ENCODE measurements at regions not wholly inside any gene's neighbourhood (a gene's known extent, or its start where the extent isn't known, plus 50 kb on each side); places are given as distances from the start of the nearest gene placed in this dataset.
A peak's percentile ranks its signal among the peaks of the same experiment; 100 is the strongest.

GRCh38 chr14:35220920-35221319, 71.3 kb upstream of the PSMA6 start:
- BruUV-seq (replicated peaks), result no TSS peak
- H3K27ac ChIP-seq (ENCODE audit: control insufficient read depth, insufficient read depth), result no peak overlapping the region
- POLR2A ChIA-PET, result interaction anchor here (1.4 kb wide), 1 partner anchor 184 kb away, joined by 3 read pairs; the partner anchor contains the start of gene NFKBIA
- no peak for DNase-seq (ENCODE audit: low read depth, low spot score)
- no peak overlapping the region for H3K4me3 ChIP-seq
- no peaks in the 10 kb centered on the region for H3K27me3 ChIP-seq (replicated peaks in 1 of 2; ENCODE audit: control insufficient read depth in 2 of 2, insufficient read depth in 2 of 2, low read length in 1 of 2)
- H3K9me3 ChIP-seq (replicated peaks; ENCODE audit: control insufficient read depth, insufficient read depth, low read length), result no peaks in the 10 kb centered on the region
- H3K4me2 ChIP-seq (ENCODE audit: control insufficient read depth, insufficient read depth), result no peak overlapping the region
- 100% methylated on average over 1 of the region's 1 CpG for WGBS (ENCODE audit: insufficient coverage, insufficient replicate concordance, low lambda C conversion rate, missing lambda C conversion rate)
- H3K4me1 ChIP-seq (ENCODE audit: control insufficient read depth, insufficient read depth, low read length), result no peaks in the 10 kb centered on the region
- no peaks in the 10 kb centered on the region for H3K79me2 ChIP-seq (ENCODE audit: control insufficient read depth, insufficient read depth, low read length)
- no peak overlapping the region for H2AFZ ChIP-seq (ENCODE audit: control insufficient read depth, low read depth, low read length)
- CTCF ChIA-PET, result interaction anchor here (1.0 to 1.5 kb wide), 3 partner anchors 8 to 185 kb away, joined by 4 read pairs; no protein-coding TSS in a partner anchor
- SMC1A ChIA-PET (ENCODE audit: uncharacterized antibody, unreplicated experiment), result interaction anchor here (1.3 to 2.7 kb wide), 3 partner anchors 10 to 81 kb away, joined by 3 to 9 read pairs (median 4); no protein-coding TSS in a partner anchor
- intact Hi-C loops (cut with micrococcal nuclease; ENCODE audit: unreplicated experiment), result no loop called here
- H4K20me1 ChIP-seq (ENCODE audit: control insufficient read depth, insufficient read depth), result no peaks in the 10 kb centered on the region
- in situ Hi-C loops (cut with MboI), result no loop called here
- no peak overlapping the region for H3K9ac ChIP-seq (ENCODE audit: control insufficient read depth, insufficient read depth, low read length)
- RAD21 ChIA-PET (ENCODE audit: unreplicated experiment), result no interaction called here
- FAIRE-seq, result no peak
- no peak for ATAC-seq
- peaks cover 2 to 3% of the 10 kb centered on the region in 2 experiments; a peak in 2 of 4 replicates for H3K36me3 ChIP-seq (ENCODE audit: control insufficient read depth in 2 of 2, insufficient read depth in 2 of 2, low read length in 1 of 2)
- no peak for TF ChIP-seq EP300 (IDR thresholded peaks at IDR 0.05; ENCODE audit: borderline replicate concordance in 1 of 2, control insufficient read depth in 1 of 2, low read depth in 2 of 2, low read length in 2 of 2)
- peak; percentile 53; the same call in 1 of the 2 replicates for TF ChIP-seq SPI1 (IDR thresholded peaks at IDR 0.05; ENCODE audit: borderline replicate concordance, insufficient read depth, low read depth, low read length)

GRCh38 chr14:35221462-35221861, 70.7 kb upstream of the PSMA6 start:
- no peaks in the 10 kb centered on the region for H4K20me1 ChIP-seq (ENCODE audit: control insufficient read depth, insufficient read depth)
- no peaks in the 10 kb centered on the region for H3K4me1 ChIP-seq (ENCODE audit: control insufficient read depth, insufficient read depth, low read length)
- POLR2A ChIA-PET, result interaction anchor here (1.4 kb wide), 1 partner anchor 183 kb away, joined by 3 read pairs; the partner anchor contains the start of gene NFKBIA
- intact Hi-C loops (cut with micrococcal nuclease; ENCODE audit: unreplicated experiment), result no loop called here
- TF ChIP-seq TCF3 (IDR thresholded peaks at IDR 0.05; ENCODE audit: borderline replicate concordance, insufficient read depth, low read depth, low read length) (no peak), RELA (IDR thresholded peaks at IDR 0.05; ENCODE audit: borderline replicate concordance, partially characterized antibody) (no peak)
- H3K27ac ChIP-seq (ENCODE audit: control insufficient read depth, insufficient read depth), result no peak overlapping the region
- no peaks in the 10 kb centered on the region for H3K79me2 ChIP-seq (ENCODE audit: control insufficient read depth, insufficient read depth, low read length)
- H3K4me2 ChIP-seq (ENCODE audit: control insufficient read depth, insufficient read depth), result no peak overlapping the region
- ATAC-seq, result no peak
- no peak overlapping the region for H3K4me3 ChIP-seq
- H3K36me3 ChIP-seq (ENCODE audit: control insufficient read depth in 2 of 2, insufficient read depth in 2 of 2, low read length in 1 of 2), result peaks cover 2 to 3% of the 10 kb centered on the region in 2 experiments; a peak in 2 of 4 replicates
- WGBS (ENCODE audit: insufficient coverage, insufficient replicate concordance, low lambda C conversion rate, missing lambda C conversion rate), result 83% methylated on average over 3 of the region's 3 CpGs
- RAD21 ChIA-PET (ENCODE audit: unreplicated experiment), result no interaction called here
- FAIRE-seq, result no peak
- no peak for DNase-seq (ENCODE audit: low read depth, low spot score)
- in situ Hi-C loops (cut with MboI), result no loop called here
- SMC1A ChIA-PET (ENCODE audit: uncharacterized antibody, unreplicated experiment), result interaction anchor here (1.3 to 2.7 kb wide), 3 partner anchors 9 to 82 kb away, joined by 3 to 9 read pairs (median 4); no protein-coding TSS in a partner anchor
- H3K9ac ChIP-seq (ENCODE audit: control insufficient read depth, insufficient read depth, low read length), result no peak overlapping the region
- H3K27me3 ChIP-seq (replicated peaks in 1 of 2; ENCODE audit: control insufficient read depth in 2 of 2, insufficient read depth in 2 of 2, low read length in 1 of 2), result no peaks in the 10 kb centered on the region
- H3K9me3 ChIP-seq (replicated peaks; ENCODE audit: control insufficient read depth, insufficient read depth, low read length), result no peaks in the 10 kb centered on the region
- CTCF ChIA-PET, result interaction anchor here (1.0 to 1.5 kb wide), 3 partner anchors 8 to 184 kb away, joined by 4 read pairs; no protein-coding TSS in a partner anchor
- no TSS peak for BruUV-seq (replicated peaks)
- H2AFZ ChIP-seq (ENCODE audit: control insufficient read depth, low read depth, low read length), result no peak overlapping the region

Data from GM12878 (cell line).